ENCODE measurements at regions not wholly inside any gene's neighbourhood (a gene's known extent, or its start where the extent isn't known, plus 50 kb on each side); places are given as distances from the start of the nearest gene placed in this dataset.

GRCh38 chr15:57835119-57835518, 128.6 kb downstream of the POLR2M start:
- Histone ChIP-seq H3K56ac (ENCODE audit: insufficient read length, low read depth, low read length) (no peak overlapping the region), H4K5ac (ENCODE audit: insufficient read length, low read depth, low read length) (no peak overlapping the region), H3K9ac (ENCODE audit: extremely low read depth, insufficient read length, low read length) (no peak overlapping the region), H2BK20ac (ENCODE audit: low read depth, low read length, poor library complexity, severe bottlenecking) (no peak overlapping the region), H3K4ac (ENCODE audit: low read depth, low read length) (no peak overlapping the region), H2BK120ac (ENCODE audit: low read depth, low read length, poor library complexity, severe bottlenecking) (no peak overlapping the region), H4K8ac (replicated peaks; ENCODE audit: insufficient read length, low read depth, low read length) (no peak overlapping the region), H3K18ac (ENCODE audit: insufficient read length, low read depth, low read length) (no peak overlapping the region), H3K79me1 (ENCODE audit: insufficient read depth, low read depth, low read length, poor library complexity, severe bottlenecking) (no peaks in the 10 kb centered on the region), H4K91ac (ENCODE audit: insufficient read length, low read depth, low read length) (no peak overlapping the region), H3K4me2 (ENCODE audit: insufficient read depth, insufficient read length, low read length) (no peak overlapping the region), H4K20me1 (ENCODE audit: control insufficient read depth, insufficient read depth, insufficient read length) (no peaks in the 10 kb centered on the region), H3K23ac (ENCODE audit: insufficient read length, low read depth, low read length) (no peak overlapping the region), H3T11ph (ENCODE audit: low read length) (no peak overlapping the region), H3K4me1 (ENCODE audit: insufficient read depth, low read length) (no peaks in the 10 kb centered on the region), H3K79me2 (ENCODE audit: insufficient read depth, low read length) (no peaks in the 10 kb centered on the region), H2AK5ac (ENCODE audit: insufficient read length, low read length) (no peak overlapping the region), H3K23me2 (ENCODE audit: insufficient read length, low read depth, low read length, poor library complexity, severe bottlenecking) (no peaks in the 10 kb centered on the region), H3K9me3 (ENCODE audit: control insufficient read depth, low read depth, low read length) (no peaks in the 10 kb centered on the region), H3K14ac (ENCODE audit: insufficient read depth, low read length) (no peak overlapping the region), H2AFZ (ENCODE audit: low read length) (no peak overlapping the region), H2BK15ac (ENCODE audit: low read depth, low read length) (no peak overlapping the region), H2BK12ac (ENCODE audit: insufficient read length, low read depth, low read length) (no peak overlapping the region), H3K27ac (ENCODE audit: insufficient read length, low read depth, low read length) (no peak overlapping the region), H2BK5ac (ENCODE audit: insufficient read length, low read length) (no peak overlapping the region), H3K27me3 (ENCODE audit: insufficient read depth, low read length) (no peaks in the 10 kb centered on the region)
- H3K4me1 Mint-ChIP-seq = no peaks in the 10 kb centered on the region
- no CpG with 5 or more reads among the region's 3 CpGs for WGBS (ENCODE audit: extremely low coverage, insufficient read length, low lambda C conversion rate)
- H3K27ac Mint-ChIP-seq = no peak overlapping the region
- H3K9me3 Mint-ChIP-seq = peaks cover 8 to 16% of the 10 kb centered on the region in 2 experiments; a peak in 4 of 5 replicates
- peaks cover 0 to 8% (median 3%) of the 10 kb centered on the region in 3 experiments; a peak in 4 of 7 replicates for H3K36me3 Mint-ChIP-seq (ENCODE audit: insufficient read depth in 1 of 3, low read depth in 3 of 3)
- DNase-seq = no peak
- no peak for TF ChIP-seq CTCF (conservative IDR thresholded peaks at IDR 0.05)
- H3K4me3 Mint-ChIP-seq = no peak overlapping the region
- peaks cover 3% of the 10 kb centered on the region; the same call in 1 of the 2 replicates for H3K27me3 Mint-ChIP-seq (ENCODE audit: low read depth)
